Ovary (tissue), 7 donors: ENCODE measurements at regions not wholly inside any gene's neighbourhood (a gene's known extent, or its start where the extent isn't known, plus 50 kb on each side); places are given as distances from the start of the nearest gene placed in this dataset.

Experiments
- DNase-seq, 5 donors: peaks; one replicate each; pipeline ENCODE4 v3.0.0-alpha.2; 2019 to 2020
- H3K27ac ChIP-seq, 2 donors: fragments of 200-600 bp; one replicate each; pipeline versions ENCODE4 v1.5.1 to v1.8.0; 2019 to 2022
- H3K27me3 ChIP-seq: fragments of 200-600 bp; one replicate; pipeline ENCODE4 v1.8.0; 2022
- H3K36me3 ChIP-seq: fragments of 200-600 bp; sonication (generic); one replicate; pipeline ENCODE4 v1.5.1; 2019
- H3K4me1 ChIP-seq: one replicate; pipeline ENCODE4 v1.8.1; 2013; ENCODE audit warnings: mild to moderate bottlenecking, moderate library complexity; ENCODE audit not compliant: insufficient read depth
- H3K4me3 ChIP-seq: fragments of 200-600 bp; sonication (generic); one replicate; pipeline ENCODE4 v1.5.1; 2017
- H3K9me3 ChIP-seq, 2 donors: fragments of 200-600 bp in 1 of 2; sonication (generic) in 1 of 2; one replicate each; pipeline versions ENCODE4 v1.5.1 to v1.8.1; 2013 to 2019; ENCODE audit warnings: mild to moderate bottlenecking in 1 of 2, moderate library complexity in 1 of 2
- CTCF ChIP-seq, 3 donors: fragments of 450-650 bp in 2 of 3; fragments of 200-600 bp in 1 of 3; IDR thresholded peaks; one replicate each; pipeline versions ENCODE4 v1.5.1 to v1.8.0; 2016 to 2022; ENCODE audit warnings: antibody characterized with exemption in 3 of 3, mild to moderate bottlenecking in 1 of 3
- EP300 ChIP-seq: sonication (generic); formaldehyde crosslinking; IDR thresholded peaks from one replicate; pipeline ENCODE4 v1.6.1; 2017; ENCODE audit warnings: antibody characterized with exemption
- POLR2A ChIP-seq: fragments of 450-650 bp; IDR thresholded peaks from one replicate; pipeline ENCODE4 v1.6.1; 2017; ENCODE audit warnings: antibody characterized with exemption, mild to moderate bottlenecking, moderate library complexity
- WGBS, 3 donors: extraction: QIAGEN DNeasy Blood & Tissue Kit in 1 of 3; methylation state at CpG; one replicate each; pipeline versions ENCODE4 v1.1.5 to v1.1.7; 2013 to 2017; 5-methylcytosine and 5-hydroxymethylcytosine counted together
- intact Hi-C, 4 donors: fragments of 100-400 bp; cut with DNase I; formaldehyde crosslinking; loops; one replicate each; pipeline versions ENCODE4 v1.11.0 to v1.15.1; 2022 to 2023
- donor health status: DM: no; HTN: no; CAD: no; lungs with moderate emphysema.
- donor health status: DM: no; HTN: no; CAD: no.
- donor health status: Bipolar disorder and iron deficiency.
- donor health status: DM: no; HTN: no; CAD: no.
- donor health status: DM: yes; HTN: yes; CAD: no.

GRCh38 chr20:4592316-4593148 lies 93.7 kb upstream of the PRNP start:
- Histone ChIP-seq H3K27ac (no peak overlapping the region), H3K36me3 (no peaks in the 10 kb centered on the region), H3K4me3 (peak overlapping the region; percentile 20), H3K9me3 (no peaks in the 10 kb centered on the region), H3K27me3 (no peaks in the 10 kb centered on the region), H3K4me1 (no peaks in the 10 kb centered on the region)
- peak; percentile 14 to 74 (median 31) for DNase-seq
- TF ChIP-seq CTCF (IDR thresholded peaks at IDR 0.05) (peak; percentile 50 to 70 (median 64)), EP300 (no peak)
- WGBS, 3 donors, result 7 to 13% (median 9%) methylated on average over 43 to 46 of the region's 46 CpGs
- intact Hi-C loops, result loop anchor here in 1 of 4 donors (5.0 kb wide), 1 partner anchor 480 kb away; no protein-coding TSS in a partner anchor

- no peaks in the 10 kb centered on the region for H3K36me3 ChIP-seq
- H3K27ac ChIP-seq, result no peak overlapping the region
- no peaks in the 10 kb centered on the region for H3K4me1 ChIP-seq
- no peak overlapping the region for H3K4me3 ChIP-seq
- H3K27me3 ChIP-seq, result no peaks in the 10 kb centered on the region
- no peak for DNase-seq
- H3K9me3 ChIP-seq, result no peaks in the 10 kb centered on the region
- intact Hi-C loops, result loop anchor here in 1 of 4 donors (5.0 kb wide), 1 partner anchor 480 kb away; no protein-coding TSS in a partner anchor
- TF ChIP-seq CTCF (IDR thresholded peaks at IDR 0.05) (no peak), EP300 (no peak), POLR2A (no peak)
- 49 to 57% (median 51%) methylated on average over 7 to 10 of the region's 10 CpGs for WGBS, 3 donors
Measured at GRCh38 chr20:4591975-4592315, 94.3 kb upstream of the PRNP start.

DNA sequence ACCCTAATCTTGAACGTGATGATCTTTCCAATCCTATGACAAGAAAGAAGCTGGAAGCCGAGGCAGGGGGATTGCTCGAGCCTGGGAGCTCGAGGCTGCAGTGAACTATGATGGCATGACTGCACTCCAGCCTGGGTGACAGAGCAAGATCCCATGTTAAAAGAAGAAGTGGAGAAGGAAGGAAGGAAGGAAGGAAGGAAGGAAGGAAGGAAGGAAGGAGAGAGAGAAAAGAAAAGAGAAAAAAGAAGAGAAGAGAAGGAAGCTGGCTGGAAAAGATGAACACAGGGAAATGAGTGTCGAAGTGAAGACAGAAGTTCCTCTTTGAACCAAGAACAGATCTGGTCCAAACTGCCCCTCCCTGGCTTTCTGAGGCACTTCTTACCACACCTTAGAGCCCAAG lies 100.5 kb upstream of the PRNP start:
- Histone ChIP-seq H3K4me3 (no peak overlapping the region), H3K27ac (no peak overlapping the region), H3K27me3 (no peaks in the 10 kb centered on the region), H3K36me3 (no peaks in the 10 kb centered on the region), H3K9me3 (no peaks in the 10 kb centered on the region), H3K4me1 (no peaks in the 10 kb centered on the region)
- no peak for TF ChIP-seq POLR2A
- no peak for TF ChIP-seq EP300
- no peak for TF ChIP-seq CTCF (IDR thresholded peaks at IDR 0.05)
- no peak for DNase-seq
- 74 to 79% (median 76%) methylated on average over 5 of the region's 5 CpGs for WGBS, 3 donors
- intact Hi-C loops, result no loop called here

DNA sequence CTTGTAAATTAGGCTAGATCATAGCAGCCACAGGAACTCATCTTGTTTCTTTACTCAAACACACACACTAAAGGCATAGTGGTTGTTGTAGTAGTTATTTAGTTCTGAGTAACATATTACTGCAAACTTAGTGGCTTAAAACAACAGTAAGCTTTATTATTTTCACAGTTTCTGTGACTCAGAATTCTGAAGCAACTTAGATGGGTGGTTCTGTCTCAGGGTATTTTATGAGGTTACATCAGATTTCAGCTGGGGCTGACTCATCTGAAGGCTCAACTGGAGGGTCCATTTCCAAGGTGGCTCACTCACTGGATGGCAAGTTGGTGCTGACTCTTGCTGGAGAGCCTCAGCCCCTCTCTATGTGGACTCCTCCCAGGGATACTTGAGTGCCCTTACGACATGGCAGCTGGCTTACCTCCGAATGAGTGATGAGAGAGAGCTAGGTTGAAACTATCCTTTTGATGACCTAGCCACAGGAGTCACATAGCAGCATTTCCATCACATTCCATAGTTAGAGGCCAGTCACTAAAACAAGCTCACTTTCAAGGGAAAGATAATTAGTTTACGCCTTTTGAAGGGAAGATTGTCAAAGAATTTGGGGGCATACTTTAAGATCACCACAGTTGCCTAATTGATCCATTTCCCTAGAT lies 101.0 kb upstream of the PRNP start:
- Histone ChIP-seq H3K27ac (no peak overlapping the region), H3K9me3 (no peaks in the 10 kb centered on the region), H3K27me3 (no peaks in the 10 kb centered on the region), H3K4me3 (no peak overlapping the region), H3K4me1 (no peaks in the 10 kb centered on the region), H3K36me3 (no peaks in the 10 kb centered on the region)
- TF ChIP-seq POLR2A (no peak), CTCF (IDR thresholded peaks at IDR 0.05) (no peak), EP300 (no peak)
- 75 to 83% (median 80%) methylated on average over 3 of the region's 3 CpGs for WGBS, 3 donors
- DNase-seq, result no peak
- intact Hi-C loops, result no loop called here
